Inflammatory macrophage treated with lipopolysaccharide for 1 hour (primary cell): ENCODE measurements at regions not wholly inside any gene's neighbourhood (a gene's known extent, or its start where the extent isn't known, plus 50 kb on each side); places are given as distances from the start of the nearest gene placed in this dataset.

Experiments used
- DNase-seq, 2 donors: peaks; one replicate each; pipeline ENCODE4 v3.0.0-alpha.2; 2020 to 2022

GRCh38 chr5:176734756-176735342, 75.5 kb upstream of the UNC5A start:
- DNase-seq = no peak

DNA sequence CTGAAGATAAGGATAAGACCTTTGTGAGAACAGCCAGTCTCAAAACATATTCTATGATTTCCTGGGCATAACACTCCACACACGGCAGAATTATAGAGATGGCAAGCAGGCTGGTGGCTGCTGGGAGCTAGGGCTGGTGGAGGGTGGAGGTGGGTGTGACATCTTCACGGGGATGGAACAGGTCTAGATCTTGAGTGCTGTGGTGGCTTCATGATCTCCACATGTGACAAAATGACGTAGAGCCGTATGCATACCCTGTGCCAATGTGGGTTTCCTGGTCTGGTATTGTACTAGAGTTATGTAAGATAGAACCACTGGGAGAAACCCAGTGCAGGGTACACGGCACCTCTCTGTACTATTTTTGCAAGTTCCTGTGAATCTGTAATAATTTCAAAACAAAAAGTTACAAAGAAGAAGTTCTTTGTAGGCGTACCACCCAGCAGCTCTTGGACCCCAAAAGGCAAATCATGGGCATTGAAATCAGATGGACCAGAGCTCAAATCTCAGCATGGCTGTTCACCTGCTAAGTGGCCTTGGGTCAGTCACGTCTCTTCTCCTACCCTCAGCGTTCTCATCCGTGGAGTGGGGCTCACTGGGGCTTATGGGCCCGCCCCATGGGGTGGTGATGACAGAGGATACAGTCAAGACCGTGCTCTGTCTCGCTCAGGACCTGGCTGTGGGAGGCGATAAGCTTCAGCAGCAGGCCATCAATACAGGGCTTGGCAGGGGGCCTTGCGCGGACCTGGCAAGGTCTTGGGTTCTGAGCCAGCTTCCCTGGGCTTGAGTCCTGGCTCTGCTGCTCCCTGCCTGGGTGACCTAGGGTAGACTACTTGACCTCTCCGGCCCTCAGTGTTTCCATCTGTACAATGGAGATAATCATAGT, 74.7 kb upstream of the UNC5A start:
- DNase-seq = no peak

DNA sequence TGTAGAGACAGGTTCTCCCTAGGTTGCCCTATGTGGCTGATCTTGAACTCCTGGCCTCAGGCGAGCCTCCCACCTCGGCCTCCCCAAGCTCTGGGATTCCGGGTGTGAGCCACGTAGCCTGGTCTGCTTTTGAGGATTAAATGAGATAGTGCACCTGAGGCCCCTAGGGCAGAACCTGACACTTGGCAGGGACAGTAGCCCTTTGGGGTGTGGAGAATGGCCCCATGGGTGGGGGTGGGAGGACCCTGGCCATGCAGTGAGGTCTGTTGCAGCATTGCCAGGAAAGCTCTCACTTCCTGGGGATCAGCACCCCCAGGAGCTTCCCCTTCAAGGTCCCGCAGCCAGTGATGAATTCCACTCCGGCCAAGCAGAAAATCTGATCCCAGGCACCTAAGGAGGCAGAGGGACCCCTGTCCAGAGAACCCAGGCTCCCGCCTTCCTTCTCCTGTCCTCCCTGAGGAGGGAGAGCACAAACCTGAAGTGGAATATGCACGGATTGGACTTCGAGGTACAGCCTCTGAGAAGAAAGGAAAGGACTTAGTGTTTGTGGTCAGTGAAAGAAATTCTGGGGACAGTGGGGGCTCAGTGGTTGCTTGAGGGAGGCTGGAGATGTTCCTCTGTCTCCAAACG, 73.9 kb upstream of the UNC5A start:
- DNase-seq = no peak

DNA sequence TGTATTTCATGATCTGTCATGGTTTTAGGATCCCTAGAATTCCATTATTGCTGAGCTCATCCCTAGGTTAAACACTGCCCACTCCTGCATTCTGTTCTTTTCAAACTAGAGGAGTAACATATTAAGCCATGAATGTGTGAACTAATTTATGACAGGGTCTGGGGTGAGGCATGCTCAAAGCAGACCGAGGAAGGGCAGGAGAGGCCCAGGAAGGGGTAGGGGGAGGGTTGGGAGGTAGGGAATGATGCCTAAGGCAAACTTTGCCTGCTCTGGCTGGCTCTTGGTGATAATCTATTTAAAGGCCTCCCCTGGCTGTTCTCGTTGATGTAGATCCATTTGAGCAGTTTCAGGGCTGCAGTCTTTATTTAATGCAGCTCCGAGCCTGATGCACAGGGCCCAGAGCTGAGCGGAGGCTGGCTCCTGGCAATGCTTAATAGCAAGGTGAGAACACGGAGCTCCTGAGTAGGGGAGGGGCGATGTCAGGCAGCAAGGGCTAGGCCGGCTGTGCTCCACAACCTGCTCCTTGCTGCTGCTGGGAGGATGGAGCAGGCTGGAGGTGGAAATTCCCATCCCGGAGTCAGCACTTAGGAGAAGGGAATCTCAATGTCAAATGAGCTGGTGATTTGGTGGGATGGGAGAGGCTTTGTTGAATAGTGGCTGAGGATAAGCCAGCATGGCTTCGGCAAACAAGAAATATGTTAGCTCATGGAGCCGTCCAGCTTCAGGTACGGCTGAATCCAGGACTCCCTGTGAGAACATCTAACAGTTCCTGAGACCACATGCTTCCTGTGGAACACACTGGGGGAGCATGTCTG, 73.2 kb upstream of the UNC5A start:
- no peak for DNase-seq

DNA sequence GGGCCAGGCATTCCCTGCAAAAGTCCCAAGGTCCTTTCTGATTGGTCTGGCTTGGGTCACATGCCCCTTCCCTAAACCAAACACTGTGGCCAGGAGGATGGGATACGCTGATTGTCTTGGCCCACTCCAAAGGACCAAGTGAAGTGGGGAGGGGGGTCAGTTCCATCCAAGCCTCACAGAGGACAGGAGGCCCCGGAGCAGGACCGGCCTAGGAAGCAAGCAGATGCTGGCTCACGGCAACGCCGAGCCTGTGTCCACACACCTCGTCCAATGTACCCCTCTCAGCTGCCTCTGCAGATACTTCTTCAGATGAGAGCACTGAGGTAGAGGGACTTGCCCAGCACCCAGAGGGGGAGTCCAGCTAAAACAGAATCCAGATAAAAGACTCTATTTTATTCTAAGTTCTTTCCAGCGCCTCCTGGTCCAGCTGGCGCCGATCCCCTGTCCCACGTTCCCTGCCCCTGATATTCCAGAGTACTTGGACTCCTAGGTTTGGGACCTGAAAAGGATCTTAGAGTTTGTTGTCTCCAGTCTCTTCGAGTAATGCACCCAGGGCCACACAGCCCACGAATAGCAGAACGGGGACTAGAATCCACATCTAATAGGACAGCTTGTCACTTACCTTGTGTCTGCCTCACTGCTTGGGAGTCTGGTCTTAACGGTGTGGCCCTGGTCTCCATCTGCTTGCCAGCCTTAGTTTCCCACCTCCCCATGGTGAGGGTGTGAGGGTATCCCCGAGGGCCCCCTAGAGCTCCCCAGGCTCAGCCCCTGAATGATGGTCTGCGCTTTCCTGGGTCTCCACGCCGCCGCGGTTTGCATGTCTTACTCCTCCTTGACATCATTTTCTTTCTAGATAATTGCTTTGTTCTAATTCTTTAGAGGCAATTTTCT, 72.4 kb upstream of the UNC5A start:
- DNase-seq = no peak

DNA sequence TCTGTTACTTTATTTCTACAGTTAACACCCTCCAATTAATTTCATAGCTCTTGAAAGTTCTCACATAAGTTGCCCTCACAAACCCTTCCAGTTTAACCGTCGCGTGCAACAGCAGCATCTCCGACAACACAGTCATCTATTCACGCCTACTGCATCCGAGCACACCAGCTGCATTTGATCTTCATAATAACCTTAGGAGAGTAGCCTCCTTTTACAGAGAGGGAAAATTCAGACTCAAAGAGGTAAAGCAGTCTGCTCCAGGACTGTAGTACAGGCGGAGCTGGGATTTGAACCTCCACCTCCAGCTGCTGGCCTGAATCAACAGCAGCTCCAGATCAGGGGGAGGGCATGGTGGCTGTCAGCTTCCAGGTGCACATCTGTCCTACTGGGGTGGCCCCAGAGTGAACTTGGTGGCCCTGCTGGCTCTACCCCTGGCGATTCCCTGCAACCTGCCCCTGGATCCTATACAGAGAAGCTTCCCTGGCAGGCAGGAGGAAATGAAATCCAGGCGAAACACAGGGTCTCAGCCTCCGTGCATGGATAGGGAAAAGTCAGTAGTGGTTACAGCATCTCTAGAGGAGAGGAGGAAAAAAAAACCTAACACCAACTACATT, 71.6 kb upstream of the UNC5A start:
- DNase-seq = no peak

- no peak for DNase-seq
Observed at GRCh38 chr5:176739461-176740051, 70.8 kb upstream of the UNC5A start.

GRCh38 chr5:176740131-176740701, 70.1 kb upstream of the UNC5A start:
- DNase-seq = no peak

- DNase-seq = no peak
Observed at GRCh38 chr5:176740702-176741496, 69.5 kb upstream of the UNC5A start.

GRCh38 chr5:176741561-176742211, 68.7 kb upstream of the UNC5A start:
- peak in 1 of 2 donors; percentile 2 for DNase-seq

- DNase-seq = no peak
Observed at GRCh38 chr5:176742246-176743105, 67.9 kb upstream of the UNC5A start.

DNA sequence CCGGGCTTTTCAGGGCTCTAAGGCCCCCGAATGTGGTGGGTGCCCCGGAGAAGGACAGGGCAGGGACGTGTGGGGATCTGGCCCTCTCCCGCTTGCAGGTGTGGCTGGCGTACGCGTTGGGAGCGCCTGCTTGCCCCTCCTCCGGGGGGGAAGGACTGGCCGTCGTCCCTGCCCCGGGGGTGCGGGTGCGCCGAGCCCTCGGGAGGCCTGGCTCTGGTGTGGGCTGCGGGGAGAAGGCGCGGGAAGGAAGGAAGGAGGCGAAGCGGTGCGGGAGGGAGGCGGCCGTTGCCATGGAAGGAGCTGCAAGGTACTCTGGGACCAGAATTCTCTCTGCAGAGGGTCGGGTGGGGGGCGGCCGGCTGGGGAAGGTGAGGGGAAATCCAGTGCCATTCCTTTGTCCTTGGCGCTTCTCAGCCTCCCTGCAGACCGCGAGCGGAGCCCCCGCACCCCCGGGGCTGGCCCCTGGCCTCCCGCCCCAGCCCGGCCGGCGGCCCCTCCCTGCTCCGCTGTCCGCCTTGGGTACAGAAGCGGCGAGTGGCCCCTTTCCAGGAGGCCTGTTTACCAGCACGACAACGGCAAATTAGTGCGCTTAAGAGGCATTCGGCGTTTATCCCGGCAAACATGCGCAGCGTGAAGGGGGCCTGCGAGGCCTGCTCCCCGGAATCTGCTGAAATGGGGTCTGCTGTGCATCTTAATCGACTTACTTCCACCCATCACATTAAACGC, 67.1 kb upstream of the UNC5A start:
- no peak for DNase-seq

- DNase-seq = no peak
Observed at GRCh38 chr5:176743868-176744583, 66.3 kb upstream of the UNC5A start.

DNA sequence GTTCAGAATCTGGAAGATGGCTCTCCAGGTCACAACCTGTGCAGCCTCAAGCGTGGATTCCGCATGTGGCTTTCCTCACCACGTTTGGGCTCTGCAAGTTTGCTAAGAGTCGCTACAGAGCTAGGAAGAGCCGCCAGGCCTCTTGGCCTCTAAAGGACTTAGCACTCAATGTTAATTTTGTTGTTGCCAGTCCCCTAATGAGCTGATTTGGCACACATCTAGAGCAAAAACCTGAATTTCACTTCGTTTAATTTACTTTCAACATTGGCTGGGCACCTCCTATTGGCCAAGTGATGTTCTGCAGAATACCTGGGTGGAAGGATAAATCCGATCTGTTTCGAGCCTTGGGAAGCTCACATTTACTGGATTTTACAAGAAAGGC, 65.8 kb upstream of the UNC5A start:
- DNase-seq = no peak

GRCh38 chr5:176747670-176748072, 62.7 kb upstream of the UNC5A start:
- DNase-seq = no peak

- DNase-seq = no peak
Observed at GRCh38 chr5:176748073-176748966, 62.0 kb upstream of the UNC5A start.
